ELF-1 (cell line): ENCODE measurements at regions not wholly inside any gene's neighbourhood (a gene's known extent, or its start where the extent isn't known, plus 50 kb on each side); places are given as distances from the start of the nearest gene placed in this dataset.

Experiments used
- DNase-seq: peaks from one replicate; pipeline ENCODE4 v3.0.0-alpha.2; 2016; ENCODE audit warnings: low read depth, low spot score

- DNase-seq: no peak
Measured at GRCh38 chr4:125365731-125366130, 51.0 kb downstream of the FAT4 start.

- no peak for DNase-seq
Measured at GRCh38 chr4:125368146-125368545, 53.4 kb downstream of the FAT4 start.

- DNase-seq: no peak
Measured at GRCh38 chr4:125368671-125369081, 53.9 kb downstream of the FAT4 start.

GRCh38 chr4:125369098-125369497, 54.3 kb downstream of the FAT4 start:
- DNase-seq: no peak

- DNase-seq: no peak
Measured at GRCh38 chr4:125370478-125370877, 55.7 kb downstream of the FAT4 start.

GRCh38 chr4:125382995-125383394, 68.2 kb downstream of the FAT4 start:
- DNase-seq: no peak

GRCh38 chr4:125387770-125388169, 73.0 kb downstream of the FAT4 start:
- DNase-seq: no peak

- DNase-seq: no peak
Measured at GRCh38 chr4:125388613-125389012, 73.9 kb downstream of the FAT4 start.

GRCh38 chr4:125389713-125390112, 75.0 kb downstream of the FAT4 start:
- DNase-seq: no peak

GRCh38 chr4:125390126-125390525, 75.4 kb downstream of the FAT4 start:
- DNase-seq: no peak

GRCh38 chr4:125390727-125391126, 76.0 kb downstream of the FAT4 start:
- no peak for DNase-seq

GRCh38 chr4:125392694-125393093, 77.9 kb downstream of the FAT4 start:
- DNase-seq: no peak

GRCh38 chr4:125393825-125394224, 79.1 kb downstream of the FAT4 start:
- DNase-seq: no peak

GRCh38 chr4:125397226-125397625, 82.5 kb downstream of the FAT4 start:
- DNase-seq: no peak

- no peak for DNase-seq
Measured at GRCh38 chr4:125398263-125399002, 83.7 kb downstream of the FAT4 start.

- no peak for DNase-seq
Measured at GRCh38 chr4:125400756-125401155, 86.0 kb downstream of the FAT4 start.

- no peak for DNase-seq
Measured at GRCh38 chr4:125401784-125402183, 87.0 kb downstream of the FAT4 start.

GRCh38 chr4:125420526-125420925, 105.8 kb downstream of the FAT4 start:
- DNase-seq: no peak

GRCh38 chr4:125421547-125421946, 106.8 kb downstream of the FAT4 start:
- DNase-seq: no peak

GRCh38 chr4:125423124-125423523, 108.4 kb downstream of the FAT4 start:
- no peak for DNase-seq

GRCh38 chr4:125428832-125429231, 114.1 kb downstream of the FAT4 start:
- DNase-seq: no peak

- no peak for DNase-seq
Measured at GRCh38 chr4:125430086-125430485, 115.3 kb downstream of the FAT4 start.

- DNase-seq: peak; percentile 61
Measured at GRCh38 chr4:125432078-125432477, 117.3 kb downstream of the FAT4 start.

- DNase-seq: no peak
Measured at GRCh38 chr4:125433453-125433852, 118.7 kb downstream of the FAT4 start.
